HL-60 (cell line): ENCODE measurements at regions not wholly inside any gene's neighbourhood (a gene's known extent, or its start where the extent isn't known, plus 50 kb on each side); places are given as distances from the start of the nearest gene placed in this dataset.
"Not testable (repeated sequence)": the region's sequence is repeated elsewhere in the genome, so short reads cannot be mapped to it uniquely, and the experiment has no call there.

ENCODE experiments used
- DNase-seq, 2 experiments: peaks; one replicate each; pipeline ENCODE4 v3.0.0-alpha.2; 2010 to 2020; ENCODE audit warnings: low read depth in 1 of 2, low spot score in 1 of 2
- H3K27ac ChIP-seq: fragments of 250-450 bp; sonication (Bioruptor Pico); replicated peaks from 2 replicates; pipeline ENCODE4 v1.5.1; 2020; ENCODE audit warnings: mild to moderate bottlenecking, moderate library complexity
- H3K27me3 ChIP-seq: fragments of 250-450 bp; sonication (Bioruptor Pico); 2 replicates; pipeline ENCODE4 v1.5.1; 2021; ENCODE audit warnings: mild to moderate bottlenecking, moderate library complexity; ENCODE audit not compliant: insufficient read depth, poor library complexity, severe bottlenecking
- H3K4me3 ChIP-seq: replicated peaks from 2 replicates; pipeline ENCODE4 v1.5.1; 2011; ENCODE audit warnings: mild to moderate bottlenecking, control low read depth, low read length; ENCODE audit not compliant: insufficient read depth
- CTCF ChIP-seq: IDR thresholded peaks from one replicate; pipeline ENCODE4 v1.5.1; 2011; ENCODE audit warnings: low read length, control low read depth, inconsistent platforms; ENCODE audit not compliant: insufficient read depth
- GABPA ChIP-seq: IDR thresholded peaks from 2 replicates; pipeline ENCODE4 v1.6.1; 2012; ENCODE audit warnings: low read depth
- POLR2AphosphoS5 ChIP-seq: IDR thresholded peaks from 2 replicates; pipeline ENCODE4 v1.6.1; 2012; ENCODE audit warnings: low read depth
- REST ChIP-seq: IDR thresholded peaks from 2 replicates; pipeline ENCODE4 v1.6.1; 2012; ENCODE audit warnings: low read depth; ENCODE audit not compliant: insufficient replicate concordance
- SPI1 ChIP-seq: IDR thresholded peaks from 2 replicates; pipeline ENCODE4 v1.6.1; 2012; ENCODE audit warnings: low read depth, mild to moderate bottlenecking, borderline replicate concordance

- TF ChIP-seq POLR2AphosphoS5, result no peak
- TF ChIP-seq SPI1, result no peak
- TF ChIP-seq REST, result no peak
- TF ChIP-seq CTCF, result no peak
- no peak for TF ChIP-seq GABPA
- H3K4me3 ChIP-seq, result no peak overlapping the region
- H3K27ac ChIP-seq, result no peak overlapping the region
- DNase-seq, result no peak
- no peaks in the 10 kb centered on the region for H3K27me3 ChIP-seq
Measured at GRCh38 chr18:56483386-56483785, 155.0 kb downstream of the TXNL1 start.

GRCh38 chr18:56482813-56483212, 155.6 kb downstream of the TXNL1 start:
- not testable (repeated sequence) for DNase-seq, H3K27me3 ChIP-seq, H3K27ac ChIP-seq, H3K4me3 ChIP-seq

- Histone ChIP-seq H3K27ac (no peak overlapping the region), H3K4me3 (no peak overlapping the region), H3K27me3 (no peaks in the 10 kb centered on the region)
- TF ChIP-seq REST (no peak), GABPA (no peak)
- no peak for DNase-seq
Measured at GRCh38 chr18:56481751-56482150, 156.6 kb downstream of the TXNL1 start.

- no peaks in the 10 kb centered on the region for H3K27me3 ChIP-seq
- no peak for DNase-seq
- TF ChIP-seq SPI1 (no peak), REST (no peak), GABPA (no peak), POLR2AphosphoS5 (no peak), CTCF (no peak)
- H3K27ac ChIP-seq, result no peak overlapping the region
- H3K4me3 ChIP-seq, result no peak overlapping the region
Measured at GRCh38 chr18:56479841-56480240, 158.6 kb downstream of the TXNL1 start.
